Peyer's patch (tissue), 4 donors: ENCODE measurements at regions not wholly inside any gene's neighbourhood (a gene's known extent, or its start where the extent isn't known, plus 50 kb on each side); places are given as distances from the start of the nearest gene placed in this dataset.
A peak's percentile ranks its signal among the peaks of the same experiment; 100 is the strongest.
"Not testable (repeated sequence)": the region's sequence is repeated elsewhere in the genome, so short reads cannot be mapped to it uniquely, and the experiment has no call there.

ENCODE experiments used
- DNase-seq, 3 donors: peaks; one replicate each; pipeline ENCODE4 v3.0.0-alpha.2; 2017 to 2019
- H3K27ac ChIP-seq, 4 donors: fragments of 200-600 bp; sonication (generic); one replicate each; pipeline ENCODE4 v1.5.1; 2016 to 2019
- H3K27me3 ChIP-seq, 2 donors: fragments of 200-600 bp; sonication (generic); one replicate each; pipeline ENCODE4 v1.5.1; 2019
- H3K36me3 ChIP-seq, 3 donors: fragments of 200-600 bp; sonication (generic); one replicate each; pipeline ENCODE4 v1.5.1; 2016 to 2019
- H3K4me1 ChIP-seq, 4 donors: fragments of 200-600 bp; sonication (generic); one replicate each; pipeline ENCODE4 v1.5.1; 2016 to 2019
- H3K4me3 ChIP-seq, 4 donors: fragments of 200-600 bp; sonication (generic); 1 replicate in 3 of 4; 2 replicates in 1 of 4; pipeline ENCODE4 v1.5.1; 2016 to 2019; ENCODE audit warnings: mild to moderate bottlenecking in 1 of 4
- H3K9me3 ChIP-seq, 4 donors: fragments of 200-600 bp; sonication (generic); one replicate each; pipeline ENCODE4 v1.5.1; 2016 to 2019; ENCODE audit warnings: mild to moderate bottlenecking in 1 of 4
- POLR2A ChIP-seq, 2 donors: fragments of 450-650 bp; IDR thresholded peaks; one replicate each; pipeline ENCODE4 v1.5.1; 2017; ENCODE audit warnings: antibody characterized with exemption in 2 of 2, mild to moderate bottlenecking in 2 of 2, moderate library complexity in 2 of 2
- TF ChIP-seq, protein P1 (sequence below), 6 experiments: fragments of 450-650 bp in 4 of 6; fragments of 200-600 bp in 2 of 6; sonication (generic) in 1 of 6; IDR thresholded peaks; one replicate each; pipeline ENCODE4 v1.5.1; 2017 to 2019; ENCODE audit warnings: antibody characterized with exemption in 6 of 6, mild to moderate bottlenecking in 3 of 6, moderate library complexity in 1 of 6

DNA sequence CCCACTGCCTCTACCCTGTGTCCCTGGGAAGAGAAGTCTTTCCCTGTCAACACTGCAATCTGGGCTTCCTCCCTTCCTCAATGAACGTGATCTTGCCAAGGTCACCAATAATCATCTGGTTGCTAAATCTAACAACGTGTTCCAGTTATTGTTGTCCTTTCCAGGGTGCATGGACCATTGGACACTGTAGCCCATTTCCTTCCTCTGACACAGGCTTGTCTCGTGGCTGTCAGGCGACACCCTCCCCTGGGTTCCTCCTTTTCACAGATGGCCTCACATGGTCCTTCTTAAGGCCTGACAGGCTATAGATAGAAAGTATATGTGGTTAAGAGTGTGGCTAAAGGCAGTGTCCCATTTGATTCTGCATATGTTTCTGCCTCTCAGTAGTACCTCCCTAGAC lies 67.7 kb upstream of the STARD13 start:
- peak in 2 of 3 donors; percentile 64 to 78 for DNase-seq
- Histone ChIP-seq H3K36me3 (no peaks in the 10 kb centered on the region), H3K27ac (peak overlapping the region in 2 of 4 donors; percentile 18 to 59), H3K4me1 (peaks cover 0 to 16% (median 2%) of the 10 kb centered on the region in 4 donors), H3K4me3 (no peak overlapping the region), H3K27me3 (no peaks in the 10 kb centered on the region), H3K9me3 (no peaks in the 10 kb centered on the region)
- TF ChIP-seq, protein P1, sequence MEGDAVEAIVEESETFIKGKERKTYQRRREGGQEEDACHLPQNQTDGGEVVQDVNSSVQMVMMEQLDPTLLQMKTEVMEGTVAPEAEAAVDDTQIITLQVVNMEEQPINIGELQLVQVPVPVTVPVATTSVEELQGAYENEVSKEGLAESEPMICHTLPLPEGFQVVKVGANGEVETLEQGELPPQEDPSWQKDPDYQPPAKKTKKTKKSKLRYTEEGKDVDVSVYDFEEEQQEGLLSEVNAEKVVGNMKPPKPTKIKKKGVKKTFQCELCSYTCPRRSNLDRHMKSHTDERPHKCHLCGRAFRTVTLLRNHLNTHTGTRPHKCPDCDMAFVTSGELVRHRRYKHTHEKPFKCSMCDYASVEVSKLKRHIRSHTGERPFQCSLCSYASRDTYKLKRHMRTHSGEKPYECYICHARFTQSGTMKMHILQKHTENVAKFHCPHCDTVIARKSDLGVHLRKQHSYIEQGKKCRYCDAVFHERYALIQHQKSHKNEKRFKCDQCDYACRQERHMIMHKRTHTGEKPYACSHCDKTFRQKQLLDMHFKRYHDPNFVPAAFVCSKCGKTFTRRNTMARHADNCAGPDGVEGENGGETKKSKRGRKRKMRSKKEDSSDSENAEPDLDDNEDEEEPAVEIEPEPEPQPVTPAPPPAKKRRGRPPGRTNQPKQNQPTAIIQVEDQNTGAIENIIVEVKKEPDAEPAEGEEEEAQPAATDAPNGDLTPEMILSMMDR (IDR thresholded peaks at IDR 0.05), result no peak

DNA sequence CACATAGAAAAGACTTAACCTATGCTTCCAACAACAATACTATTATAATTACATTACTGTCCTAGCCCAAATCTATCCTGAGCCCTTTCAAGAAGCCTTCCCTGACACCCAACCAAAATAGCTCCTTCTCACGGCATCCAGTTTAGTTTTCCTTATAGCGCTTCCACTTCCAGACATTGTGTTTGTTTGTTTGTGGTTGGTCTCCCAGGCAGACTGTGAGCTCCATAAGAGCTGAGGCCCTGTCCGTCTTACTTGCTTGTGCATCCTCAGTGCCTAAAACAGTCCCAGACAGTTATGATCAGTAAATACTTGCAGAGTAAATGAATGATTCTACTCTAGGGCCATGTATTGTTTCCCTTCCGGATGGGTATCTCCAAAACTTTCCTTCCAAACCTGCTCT lies 68.1 kb upstream of the STARD13 start:
- TF ChIP-seq, protein P1 (IDR thresholded peaks at IDR 0.05), result no peak
- TF ChIP-seq POLR2A (IDR thresholded peaks at IDR 0.05), result no peak
- Histone ChIP-seq H3K4me3 (no peak overlapping the region), H3K27ac (peak overlapping the region in 2 of 4 donors; percentile 18 to 59), H3K4me1 (peaks cover 0 to 16% (median 2%) of the 10 kb centered on the region in 4 donors), H3K9me3 (no peaks in the 10 kb centered on the region), H3K36me3 (no peaks in the 10 kb centered on the region), H3K27me3 (no peaks in the 10 kb centered on the region)
- no peak for DNase-seq

DNA sequence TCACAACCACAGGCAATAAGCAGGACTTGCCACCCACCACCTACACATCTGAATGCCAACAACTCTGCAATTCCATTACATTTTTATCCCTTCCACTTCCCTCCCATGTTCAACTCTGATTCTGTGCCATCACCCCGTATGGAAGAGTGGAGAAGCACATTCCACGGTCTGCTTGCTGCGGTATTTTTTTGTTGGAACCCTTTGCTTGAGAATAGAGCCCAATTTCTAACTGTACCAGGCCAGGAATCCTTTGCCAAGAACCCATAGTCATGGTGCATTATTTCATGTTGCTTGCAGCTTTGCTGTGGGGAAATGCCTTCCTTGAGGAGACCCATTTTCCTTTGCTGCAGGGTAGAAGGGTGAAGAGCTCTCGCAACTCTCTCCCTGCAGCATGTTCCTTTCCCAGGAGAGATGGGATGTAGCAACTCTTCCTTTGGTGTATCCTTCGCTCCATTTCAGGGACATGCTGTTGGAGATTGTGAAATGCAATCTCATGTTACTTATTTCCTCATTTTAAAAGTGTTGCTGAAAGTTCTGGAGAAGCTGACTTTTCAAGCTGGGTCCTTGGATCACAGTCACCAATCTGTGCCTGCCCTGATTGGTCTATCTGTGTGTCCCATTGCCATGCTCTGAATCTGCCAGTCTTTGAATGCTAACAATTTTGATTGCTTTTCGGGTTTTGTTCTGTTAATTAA lies 69.8 kb upstream of the STARD13 start:
- no peaks in the 10 kb centered on the region for H3K9me3 ChIP-seq
- H3K4me1 ChIP-seq, result peaks cover 0 to 11% (median 2%) of the 10 kb centered on the region in 4 donors
- no peaks in the 10 kb centered on the region for H3K36me3 ChIP-seq
- H3K27ac ChIP-seq, result no peak overlapping the region
- DNase-seq, result no peak
- TF ChIP-seq, protein P1 (IDR thresholded peaks at IDR 0.05), result no peak
- no peaks in the 10 kb centered on the region for H3K27me3 ChIP-seq
- H3K4me3 ChIP-seq, result no peak overlapping the region

DNA sequence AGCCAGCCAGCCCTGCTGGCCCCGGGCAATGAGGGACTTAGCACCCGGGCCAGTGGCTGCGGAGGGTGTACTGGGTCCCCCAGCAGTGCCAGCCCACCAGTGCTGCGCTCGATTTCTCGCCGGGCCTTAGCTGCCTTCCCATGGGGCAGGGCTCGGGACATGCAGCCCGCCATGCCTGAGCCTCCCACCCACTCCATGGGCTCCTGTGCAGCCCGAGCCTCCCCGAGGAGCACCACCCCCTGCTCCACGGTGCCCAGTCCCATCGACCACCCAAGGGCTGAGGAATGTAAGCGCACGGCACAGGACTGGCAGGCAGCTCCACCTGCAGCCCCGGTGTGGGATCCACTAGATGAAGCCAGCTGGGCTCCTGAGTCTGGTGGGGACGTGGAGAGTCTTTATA lies 72.5 kb upstream of the STARD13 start:
- H3K27ac ChIP-seq, H3K4me1 ChIP-seq, H3K27me3 ChIP-seq, H3K4me3 ChIP-seq, H3K9me3 ChIP-seq, DNase-seq, H3K36me3 ChIP-seq: not testable (repeated sequence)

DNA sequence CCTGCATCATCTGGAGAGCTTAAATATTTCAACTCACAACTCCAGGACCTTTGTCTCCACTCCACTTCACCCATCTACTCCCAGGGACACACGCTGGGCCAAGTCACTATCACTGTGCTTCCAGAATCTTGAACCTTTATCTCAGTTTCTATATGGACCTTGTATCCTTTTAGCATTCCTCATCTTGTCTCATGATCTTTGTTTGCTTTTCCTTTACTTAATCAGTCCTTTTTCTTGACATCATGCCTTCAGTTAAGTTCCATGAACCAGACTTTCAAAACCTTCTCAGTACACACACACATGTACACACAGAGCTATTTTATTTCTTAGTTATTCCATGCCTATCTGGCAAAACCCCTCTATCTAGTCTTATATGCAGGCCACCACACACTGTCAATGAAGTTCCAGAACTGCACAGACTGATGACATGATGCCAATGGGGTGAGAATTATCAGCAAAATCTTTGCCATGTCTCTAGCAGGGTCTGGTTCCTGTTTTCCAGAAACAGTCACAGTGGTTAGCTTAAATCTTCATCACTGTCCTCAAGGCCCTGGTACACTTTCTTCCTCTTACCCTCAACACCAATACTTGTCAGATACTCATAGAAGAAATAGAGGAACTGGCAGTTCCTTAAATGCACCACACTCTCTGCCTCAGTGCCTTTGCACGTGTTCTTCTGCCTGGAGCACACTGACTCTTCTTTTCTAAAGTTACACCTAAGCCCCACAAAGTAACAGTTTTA lies 77.6 kb upstream of the STARD13 start:
- Histone ChIP-seq H3K27ac (peak overlapping the region in 1 of 4 donors; percentile 17), H3K4me3 (no peak overlapping the region), H3K36me3 (no peaks in the 10 kb centered on the region), H3K9me3 (no peaks in the 10 kb centered on the region), H3K27me3 (no peaks in the 10 kb centered on the region), H3K4me1 (peaks cover 0 to 5% (median 2%) of the 10 kb centered on the region in 4 donors)
- TF ChIP-seq POLR2A (IDR thresholded peaks at IDR 0.05), result no peak
- TF ChIP-seq, protein P1 (IDR thresholded peaks at IDR 0.05), result no peak
- DNase-seq, result no peak

DNA sequence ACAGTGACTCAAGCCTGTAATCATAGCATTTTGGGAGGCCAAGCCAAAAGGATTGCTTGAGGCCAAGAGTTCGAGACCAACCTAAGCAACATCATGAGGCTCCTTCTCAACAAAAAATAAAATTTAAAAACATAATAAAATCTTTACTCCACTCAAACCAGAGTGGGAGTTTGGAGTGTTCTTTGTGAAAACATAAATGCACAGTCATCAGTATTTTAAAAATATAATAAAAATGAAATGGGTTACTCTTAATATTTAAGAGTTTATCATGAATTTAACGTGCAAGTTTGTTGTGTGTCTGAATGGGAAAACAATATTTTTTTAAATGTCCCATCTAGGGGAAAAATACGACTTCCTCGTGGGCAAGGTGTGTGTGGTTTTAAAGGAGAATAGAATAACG lies 78.6 kb upstream of the STARD13 start:
- TF ChIP-seq, protein P1 (IDR thresholded peaks at IDR 0.05), result no peak
- TF ChIP-seq POLR2A (IDR thresholded peaks at IDR 0.05), result no peak
- Histone ChIP-seq H3K36me3 (no peaks in the 10 kb centered on the region), H3K4me3 (no peak overlapping the region), H3K27me3 (no peaks in the 10 kb centered on the region), H3K27ac (no peak overlapping the region), H3K4me1 (peaks cover 0 to 5% (median 2%) of the 10 kb centered on the region in 4 donors), H3K9me3 (no peaks in the 10 kb centered on the region)
- no peak for DNase-seq
